IMR-90 (cell line): ENCODE measurements at regions not wholly inside any gene's neighbourhood (a gene's known extent, or its start where the extent isn't known, plus 50 kb on each side); places are given as distances from the start of the nearest gene placed in this dataset.

Experiments used
- ATAC-seq: fragments of 200-7000 bp; cut with Tn5 transposase; 2 replicates; pipeline ENCODE4 v1.9.1; 2020; ENCODE audit warnings: low read depth, mild to moderate bottlenecking, moderate library complexity
- BruUV-seq: library from RNA; stranded (reverse); fragments of 400-500 nt; replicated peaks from 2 replicates; lab custom pipeline; 2021; lab: Mats Ljungman, UMichigan
- CTCF ChIA-PET: fragments of 300-600 bp; formaldehyde crosslinking; extraction: SDS; loops from one replicate; lab custom pipeline; 2021; ENCODE audit warnings: antibody characterized with exemption; lab: Yijun Ruan, JAX
- POLR2A ChIA-PET: fragments of 300-600 bp; sonication (Branson Sonifier 250); formaldehyde crosslinking; loops from one replicate; lab custom pipeline; 2022; ENCODE audit warnings: antibody characterized with exemption; ENCODE audit not compliant: unreplicated experiment; lab: Charles Lee
- DNase-seq: peaks from one replicate; pipeline ENCODE4 v3.0.0; 2013
- H2AFZ ChIP-seq: replicated peaks from 2 replicates; pipeline ENCODE3; 2013; ENCODE audit warnings: low read length, mild to moderate bottlenecking; ENCODE audit not compliant: poor library complexity
- H2AK5ac ChIP-seq: 2 replicates; pipeline ENCODE4 v1.6.1; 2013; ENCODE audit warnings: low read depth, low read length, inconsistent platforms
- H2AK9ac ChIP-seq: replicated peaks from 2 replicates; pipeline ENCODE3; 2013; ENCODE audit warnings: mild to moderate bottlenecking, low read depth, low read length, moderate library complexity; ENCODE audit not compliant: poor library complexity
- H2BK120ac ChIP-seq: 2 replicates; pipeline ENCODE4 v1.6.1; 2013; ENCODE audit warnings: low read depth, low read length, inconsistent platforms
- H2BK15ac ChIP-seq: 3 replicates; pipeline ENCODE4 v1.6.1; 2013; ENCODE audit warnings: low read depth, low read length, inconsistent platforms
- H2BK20ac ChIP-seq: 2 replicates; pipeline ENCODE4 v1.6.1; 2013; ENCODE audit warnings: low read depth, mild to moderate bottlenecking, inconsistent platforms, low read length, moderate library complexity
- H2BK5ac ChIP-seq: 2 replicates; pipeline ENCODE4 v1.6.1; 2013; ENCODE audit warnings: mild to moderate bottlenecking, low read depth, low read length, inconsistent platforms; ENCODE audit not compliant: poor library complexity, severe bottlenecking
- H3K14ac ChIP-seq: replicated peaks from 2 replicates; pipeline ENCODE4 v1.6.1; 2013; ENCODE audit warnings: low read depth, low read length, inconsistent platforms
- H3K18ac ChIP-seq: 2 replicates; pipeline ENCODE4 v1.6.1; 2013; ENCODE audit warnings: low read depth, low read length, control low read depth
- H3K23ac ChIP-seq: 2 replicates; pipeline ENCODE4 v1.6.1; 2013; ENCODE audit warnings: low read depth, low read length, inconsistent platforms
- H3K27ac ChIP-seq: 2 replicates; pipeline ENCODE4 v1.5.1; 2013; ENCODE audit warnings: mild to moderate bottlenecking, control low read depth, low read length; ENCODE audit not compliant: insufficient read depth
- H3K27me3 ChIP-seq: 2 replicates; pipeline ENCODE4 v1.6.1; 2013; ENCODE audit warnings: low read length; ENCODE audit not compliant: control insufficient read depth, insufficient read depth
- H3K36me3 ChIP-seq: 2 replicates; pipeline ENCODE4 v1.6.1; 2013; ENCODE audit warnings: low read length, mixed read lengths; ENCODE audit not compliant: control insufficient read depth, insufficient read depth
- H3K4ac ChIP-seq: 2 replicates; pipeline ENCODE4 v1.6.1; 2013; ENCODE audit warnings: low read depth, low read length, inconsistent platforms
- H3K4me1 ChIP-seq: 2 replicates; pipeline ENCODE4 v1.6.1; 2013; ENCODE audit warnings: low read length, mixed read lengths; ENCODE audit not compliant: control insufficient read depth, insufficient read depth
- H3K4me2 ChIP-seq: 2 replicates; pipeline ENCODE4 v1.6.1; 2013; ENCODE audit warnings: low read depth, mild to moderate bottlenecking, control low read depth, low read length, moderate library complexity
- H3K4me3 ChIP-seq: 2 replicates; pipeline ENCODE4 v1.5.1; 2013; ENCODE audit warnings: low read depth, mild to moderate bottlenecking, control low read depth, low read length, moderate library complexity; ENCODE audit not compliant: insufficient read depth
- H3K56ac ChIP-seq: 2 replicates; pipeline ENCODE4 v1.6.1; 2013; ENCODE audit warnings: low read length, inconsistent platforms; ENCODE audit not compliant: insufficient read depth; ENCODE audit errors: extremely low read depth
- H3K79me1 ChIP-seq, 2 experiments: 2 replicates each; pipeline ENCODE4 v1.6.1; 2013; ENCODE audit warnings: low read length in 2 of 2, inconsistent platforms in 1 of 2, low read depth in 1 of 2
- H3K9ac ChIP-seq: 2 replicates; pipeline ENCODE4 v1.6.1; 2013; ENCODE audit warnings: low read depth, low read length, control low read depth
- H3K9me1 ChIP-seq: 2 replicates; pipeline ENCODE4 v1.6.1; 2013; ENCODE audit warnings: low read length, inconsistent platforms; ENCODE audit not compliant: insufficient read depth
- H3K9me3 ChIP-seq: 2 replicates; pipeline ENCODE4 v1.6.1; 2013; ENCODE audit warnings: low read length; ENCODE audit not compliant: control insufficient read depth, insufficient read depth
- H4K20me1 ChIP-seq: 2 replicates; pipeline ENCODE4 v1.6.1; 2013; ENCODE audit warnings: low read length, inconsistent platforms; ENCODE audit not compliant: insufficient read depth
- H4K5ac ChIP-seq: 2 replicates; pipeline ENCODE4 v1.6.1; 2013; ENCODE audit warnings: mild to moderate bottlenecking, low read depth, low read length, control low read depth
- H4K8ac ChIP-seq, 2 experiments: 2 replicates each; pipeline ENCODE4 v1.6.1; 2013; ENCODE audit warnings: low read depth in 2 of 2, low read length in 2 of 2, control low read depth in 1 of 2, inconsistent platforms in 1 of 2
- H4K91ac ChIP-seq: 2 replicates; pipeline ENCODE4 v1.6.1; 2013; ENCODE audit warnings: low read depth, low read length, inconsistent platforms; ENCODE audit not compliant: insufficient read depth
- CHD1 ChIP-seq: IDR thresholded peaks from 2 replicates; pipeline ENCODE4 v1.6.1; 2012; ENCODE audit warnings: low read depth, low read length, improper control_type of control experiment
- ELK1 ChIP-seq: fragments of 150-350 bp; IDR thresholded peaks from 2 replicates; pipeline ENCODE4 v1.6.1; 2016; ENCODE audit warnings: low read depth, mild to moderate bottlenecking, low read length, moderate library complexity, borderline replicate concordance
- FOS ChIP-seq: fragments of 150-350 bp; IDR thresholded peaks from 2 replicates; pipeline ENCODE4 v1.6.1; 2016; ENCODE audit warnings: low read depth, low read length
- MAFK ChIP-seq: IDR thresholded peaks from 2 replicates; pipeline ENCODE4 v1.6.1; 2012; ENCODE audit warnings: low read depth, low read length, improper control_type of control experiment
- MAZ ChIP-seq: IDR thresholded peaks from 2 replicates; pipeline ENCODE4 v1.6.1; 2012; ENCODE audit warnings: low read depth, mild to moderate bottlenecking, low read length, improper control_type of control experiment, moderate library complexity, borderline replicate concordance
- NFE2L2 ChIP-seq: fragments of 150-350 bp; IDR thresholded peaks from 2 replicates; pipeline ENCODE4 v1.6.1; 2016; ENCODE audit warnings: low read depth, mild to moderate bottlenecking, low read length
- RAD21 ChIP-seq: IDR thresholded peaks from 2 replicates; pipeline ENCODE4 v1.6.1; 2012; ENCODE audit warnings: low read length, improper control_type of control experiment
- RFX5 ChIP-seq: IDR thresholded peaks from 2 replicates; pipeline ENCODE4 v1.8.0; 2012; ENCODE audit warnings: low read depth, mild to moderate bottlenecking, low read length, moderate library complexity
- SMC3 ChIP-seq: fragments of 150-350 bp; IDR thresholded peaks from 2 replicates; pipeline ENCODE4 v1.6.1; 2016; ENCODE audit warnings: low read depth, mild to moderate bottlenecking, antibody characterized with exemption, low read length, moderate library complexity
- WGBS, 2 experiments: methylation state at CpG; one replicate each; pipeline versions ENCODE4 v1.1.5 to v1.1.7; 2013; ENCODE audit warnings: missing lambda C conversion rate in 2 of 2; ENCODE audit not compliant: insufficient read length in 1 of 2; ENCODE audit errors: extremely low coverage in 2 of 2; 5-methylcytosine and 5-hydroxymethylcytosine counted together
- dilution Hi-C: fragments of 300-500 bp; cut with HindIII; formaldehyde crosslinking; loops from one replicate; pipeline ENCODE4 v1.14.3; 2018; ENCODE audit warnings: low sequenced_read_pairs; ENCODE audit not compliant: unreplicated experiment
- in situ Hi-C: fragments of 300-500 bp; cut with MboI; formaldehyde crosslinking; loops from 3 replicates; pipeline ENCODE4 v1.14.3; 2019; ENCODE audit warnings: low sequenced_read_pairs, inconsistent platforms, mixed read lengths
- intact Hi-C: fragments of 100-400 bp; cut with micrococcal nuclease; formaldehyde crosslinking; loops from 2 replicates; pipeline ENCODE4 v1.10.0; 2022

- Histone ChIP-seq H3K27me3 (peaks cover 10% of the 10 kb centered on the region), H3K4me2 (no peak overlapping the region), H3K4ac (no peak overlapping the region), H2BK15ac (no peak overlapping the region), H4K91ac (no peak overlapping the region), H2BK5ac (no peak overlapping the region), H4K20me1 (no peaks in the 10 kb centered on the region), H3K56ac (no peak overlapping the region), H4K5ac (no peak overlapping the region), H3K18ac (no peak overlapping the region), H3K79me1 (no peaks in the 10 kb centered on the region), H3K9me1 (no peaks in the 10 kb centered on the region), H2AFZ (no peak overlapping the region), H3K9ac (no peak overlapping the region), H4K8ac (no peak overlapping the region), H3K4me3 (no peak overlapping the region), H3K27ac (no peak overlapping the region), H2AK5ac (no peak overlapping the region), H2BK20ac (no peak overlapping the region), H3K14ac (no peak overlapping the region), H3K4me1 (no peaks in the 10 kb centered on the region), H3K36me3 (no peaks in the 10 kb centered on the region), H3K9me3 (no peaks in the 10 kb centered on the region), H2BK120ac (no peak overlapping the region), H3K23ac (no peak overlapping the region), H2AK9ac (no peak overlapping the region)
- intact Hi-C loops (no loop called here), dilution Hi-C loops (no loop called here), in situ Hi-C loops (no loop called here)
- ChIA-PET CTCF (no interaction called here), POLR2A (no interaction called here)
- DNase-seq = no peak
- BruUV-seq = no TSS peak
- ATAC-seq = no peak
- WGBS, 2 experiments = no CpG with 5 or more reads among the region's 3 CpGs
- TF ChIP-seq CHD1 = no peak
- no peak for TF ChIP-seq RAD21
- no peak for TF ChIP-seq NFE2L2
- no peak for TF ChIP-seq MAZ
- no peak for TF ChIP-seq RFX5
- TF ChIP-seq MAFK = no peak
- TF ChIP-seq ELK1 = no peak
- no peak for TF ChIP-seq FOS
- TF ChIP-seq SMC3 = no peak
Observed at GRCh38 chr13:99868767-99869166, 102.8 kb downstream of the ZIC5 start.
